Mammary epithelial cell (primary cell): ENCODE measurements at regions not wholly inside any gene's neighbourhood (a gene's known extent, or its start where the extent isn't known, plus 50 kb on each side); places are given as distances from the start of the nearest gene placed in this dataset.
"Not testable (repeated sequence)": the region's sequence is repeated elsewhere in the genome, so short reads cannot be mapped to it uniquely, and the experiment has no call there.

Experiments
- EZH2 ChIP-seq: IDR thresholded peaks from 2 replicates; pipeline ENCODE4 v1.6.1; 2012; ENCODE audit warnings: low read length, inconsistent platforms, borderline replicate concordance
- TF ChIP-seq, protein P1 (sequence below), 2 donors: IDR thresholded peaks in 1 of 2; conservative IDR thresholded peaks in 1 of 2; 2 replicates each; pipeline ENCODE4 v1.5.1; 2011 to 2012; ENCODE audit warnings: inconsistent platforms in 2 of 2, low read length in 2 of 2, mild to moderate bottlenecking in 2 of 2, control low read depth in 1 of 2, low read depth in 1 of 2; ENCODE audit not compliant: insufficient read depth in 1 of 2; ENCODE audit errors: extremely low read depth in 1 of 2

DNA sequence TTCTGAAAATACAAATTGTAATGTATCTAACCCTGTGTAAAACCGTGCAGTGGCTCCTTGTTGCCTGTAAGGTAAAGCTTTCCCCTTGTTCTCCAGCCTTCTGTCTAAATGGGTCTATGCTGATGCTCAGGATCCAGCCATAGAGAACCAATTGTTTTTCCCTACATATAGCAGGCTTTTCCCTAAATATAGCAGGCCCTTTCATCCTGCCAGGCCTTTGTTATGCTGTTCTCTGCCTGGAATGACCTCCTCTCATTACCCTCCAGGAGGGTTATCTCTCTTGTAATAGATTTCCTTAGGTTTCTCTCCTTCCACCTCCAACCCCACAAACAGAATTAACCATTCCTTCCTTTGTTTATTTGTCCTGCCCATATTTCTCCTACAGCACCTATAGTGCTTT, 106.5 kb upstream of the NBPF19 start:
- TF ChIP-seq EZH2 = not testable (repeated sequence)
- TF ChIP-seq, protein P1, sequence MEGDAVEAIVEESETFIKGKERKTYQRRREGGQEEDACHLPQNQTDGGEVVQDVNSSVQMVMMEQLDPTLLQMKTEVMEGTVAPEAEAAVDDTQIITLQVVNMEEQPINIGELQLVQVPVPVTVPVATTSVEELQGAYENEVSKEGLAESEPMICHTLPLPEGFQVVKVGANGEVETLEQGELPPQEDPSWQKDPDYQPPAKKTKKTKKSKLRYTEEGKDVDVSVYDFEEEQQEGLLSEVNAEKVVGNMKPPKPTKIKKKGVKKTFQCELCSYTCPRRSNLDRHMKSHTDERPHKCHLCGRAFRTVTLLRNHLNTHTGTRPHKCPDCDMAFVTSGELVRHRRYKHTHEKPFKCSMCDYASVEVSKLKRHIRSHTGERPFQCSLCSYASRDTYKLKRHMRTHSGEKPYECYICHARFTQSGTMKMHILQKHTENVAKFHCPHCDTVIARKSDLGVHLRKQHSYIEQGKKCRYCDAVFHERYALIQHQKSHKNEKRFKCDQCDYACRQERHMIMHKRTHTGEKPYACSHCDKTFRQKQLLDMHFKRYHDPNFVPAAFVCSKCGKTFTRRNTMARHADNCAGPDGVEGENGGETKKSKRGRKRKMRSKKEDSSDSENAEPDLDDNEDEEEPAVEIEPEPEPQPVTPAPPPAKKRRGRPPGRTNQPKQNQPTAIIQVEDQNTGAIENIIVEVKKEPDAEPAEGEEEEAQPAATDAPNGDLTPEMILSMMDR (conservative IDR thresholded peaks at IDR 0.05 in 1 of 2, IDR thresholded peaks at IDR 0.05 in 1 of 2; ENCODE audit: extremely low read depth in 1 of 2, insufficient read depth in 1 of 2, low read depth in 1 of 2, low read length in 2 of 2) = not testable (repeated sequence)
